HepG2 (cell line): ENCODE measurements at regions not wholly inside any gene's neighbourhood (a gene's known extent, or its start where the extent isn't known, plus 50 kb on each side); places are given as distances from the start of the nearest gene placed in this dataset.

Experiments
- CBX5 ChIP-seq: sonication (generic); formaldehyde crosslinking; IDR thresholded peaks from 2 replicates; pipeline ENCODE4 v1.4.0; 2020; ENCODE audit warnings: missing genetic modification reagents, borderline replicate concordance
- NCOA2 ChIP-seq: sonication (generic); formaldehyde crosslinking; IDR thresholded peaks from 2 replicates; pipeline ENCODE4 v1.8.0; 2022; ENCODE audit warnings: inconsistent platforms
- ONECUT2 ChIP-seq: sonication (generic); formaldehyde crosslinking; IDR thresholded peaks from 2 replicates; pipeline ENCODE4 v1.4.0; 2020; ENCODE audit warnings: missing genetic modification reagents
- TBL1XR1 ChIP-seq: fragments of 150-350 bp; IDR thresholded peaks from 2 replicates; pipeline ENCODE4 v1.6.1; 2014; ENCODE audit warnings: borderline replicate concordance, low read length; ENCODE audit not compliant: partially characterized antibody
- ZBTB3 ChIP-seq: sonication (generic); formaldehyde crosslinking; IDR thresholded peaks from 2 replicates; pipeline ENCODE4 v1.4.0; 2020; ENCODE audit warnings: low read depth, mild to moderate bottlenecking, moderate library complexity, missing genetic modification reagents, borderline replicate concordance
- ZNF101 ChIP-seq: sonication (generic); formaldehyde crosslinking; IDR thresholded peaks from 2 replicates; pipeline ENCODE4 v1.4.0; 2020; ENCODE audit warnings: mild to moderate bottlenecking, low read depth, missing genetic modification reagents, borderline replicate concordance
- ZNF12 ChIP-seq: sonication (generic); formaldehyde crosslinking; IDR thresholded peaks from 2 replicates; pipeline ENCODE4 v1.5.0; 2020; ENCODE audit warnings: missing genetic modification reagents
- ZNF547 ChIP-seq: sonication (generic); formaldehyde crosslinking; IDR thresholded peaks from 2 replicates; pipeline ENCODE4 v1.5.1; 2020; ENCODE audit warnings: mild to moderate bottlenecking, missing genetic modification reagents
- TF ChIP-seq, protein P1 (sequence below): sonication (generic); formaldehyde crosslinking; IDR thresholded peaks from 2 replicates; pipeline ENCODE4 v1.9.0; 2021; ENCODE audit warnings: missing genetic modification reagents, borderline replicate concordance
- TF ChIP-seq, protein P2 (sequence below): sonication (generic); formaldehyde crosslinking; conservative IDR thresholded peaks from 2 replicates; pipeline ENCODE4 v1.4.0; 2020; ENCODE audit warnings: mild to moderate bottlenecking, missing genetic modification reagents, moderate library complexity
- TF ChIP-seq, protein P3 (sequence below): IDR thresholded peaks from 2 replicates; pipeline ENCODE4 v1.6.1; 2016; ENCODE audit warnings: low read depth
- TF ChIP-seq, protein P4 (sequence below): IDR thresholded peaks from 2 replicates; pipeline ENCODE4 v1.6.1; 2016; ENCODE audit warnings: missing biosample characterization, missing genetic modification reagents, low read depth
- TF ChIP-seq, protein P5 (sequence below): sonication (generic); formaldehyde crosslinking; conservative IDR thresholded peaks from 2 replicates; pipeline ENCODE4 v1.4.0; 2020; ENCODE audit warnings: missing genetic modification reagents

DNA sequence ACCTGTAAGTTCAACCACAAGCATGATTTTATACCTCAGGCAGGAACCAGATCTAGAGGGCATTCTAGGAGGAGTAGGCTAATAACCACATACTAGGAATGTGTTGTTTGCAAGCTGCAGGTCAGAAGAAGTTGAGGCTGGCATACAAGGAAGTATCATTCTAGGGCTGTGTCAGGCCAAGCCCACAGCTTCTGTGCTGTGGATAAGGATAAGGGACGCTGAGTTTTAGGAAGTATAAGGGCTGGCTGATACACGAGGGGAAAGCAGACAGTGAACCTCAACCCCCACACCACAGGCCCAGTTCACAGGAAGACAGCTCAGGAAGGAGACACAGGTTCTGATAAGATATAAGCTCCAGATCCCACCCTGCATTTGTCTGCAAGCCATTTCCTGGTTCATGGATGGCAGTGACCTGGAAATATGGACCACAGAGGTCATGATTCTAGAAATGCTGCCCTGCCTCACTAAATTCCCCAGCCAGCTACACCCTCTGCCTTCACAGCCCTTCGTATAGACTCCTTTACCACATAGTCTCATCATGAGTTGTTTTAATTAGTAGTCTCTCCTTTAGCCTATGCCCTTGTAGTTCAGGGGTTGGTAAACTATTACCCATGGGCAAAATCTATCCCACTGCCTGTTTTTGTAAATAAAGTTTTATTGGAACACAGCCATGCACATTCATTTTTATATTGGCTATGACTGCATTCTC, 260.7 kb downstream of the OPA1 start (continued):
- TF ChIP-seq, protein P1, sequence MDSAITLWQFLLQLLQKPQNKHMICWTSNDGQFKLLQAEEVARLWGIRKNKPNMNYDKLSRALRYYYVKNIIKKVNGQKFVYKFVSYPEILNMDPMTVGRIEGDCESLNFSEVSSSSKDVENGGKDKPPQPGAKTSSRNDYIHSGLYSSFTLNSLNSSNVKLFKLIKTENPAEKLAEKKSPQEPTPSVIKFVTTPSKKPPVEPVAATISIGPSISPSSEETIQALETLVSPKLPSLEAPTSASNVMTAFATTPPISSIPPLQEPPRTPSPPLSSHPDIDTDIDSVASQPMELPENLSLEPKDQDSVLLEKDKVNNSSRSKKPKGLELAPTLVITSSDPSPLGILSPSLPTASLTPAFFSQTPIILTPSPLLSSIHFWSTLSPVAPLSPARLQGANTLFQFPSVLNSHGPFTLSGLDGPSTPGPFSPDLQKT (CRISPR knock-in tag) = no peak
- TF ChIP-seq NCOA2 (CRISPR knock-in tag) (no peak), ZNF547 (no peak), ZBTB3 (CRISPR knock-in tag) (no peak), CBX5 (CRISPR knock-in tag) (no peak), ZNF12 (CRISPR knock-in tag) (no peak), TBL1XR1 (no peak), ONECUT2 (no peak), ZNF101 (CRISPR knock-in tag) (no peak)
- TF ChIP-seq, protein P2, sequence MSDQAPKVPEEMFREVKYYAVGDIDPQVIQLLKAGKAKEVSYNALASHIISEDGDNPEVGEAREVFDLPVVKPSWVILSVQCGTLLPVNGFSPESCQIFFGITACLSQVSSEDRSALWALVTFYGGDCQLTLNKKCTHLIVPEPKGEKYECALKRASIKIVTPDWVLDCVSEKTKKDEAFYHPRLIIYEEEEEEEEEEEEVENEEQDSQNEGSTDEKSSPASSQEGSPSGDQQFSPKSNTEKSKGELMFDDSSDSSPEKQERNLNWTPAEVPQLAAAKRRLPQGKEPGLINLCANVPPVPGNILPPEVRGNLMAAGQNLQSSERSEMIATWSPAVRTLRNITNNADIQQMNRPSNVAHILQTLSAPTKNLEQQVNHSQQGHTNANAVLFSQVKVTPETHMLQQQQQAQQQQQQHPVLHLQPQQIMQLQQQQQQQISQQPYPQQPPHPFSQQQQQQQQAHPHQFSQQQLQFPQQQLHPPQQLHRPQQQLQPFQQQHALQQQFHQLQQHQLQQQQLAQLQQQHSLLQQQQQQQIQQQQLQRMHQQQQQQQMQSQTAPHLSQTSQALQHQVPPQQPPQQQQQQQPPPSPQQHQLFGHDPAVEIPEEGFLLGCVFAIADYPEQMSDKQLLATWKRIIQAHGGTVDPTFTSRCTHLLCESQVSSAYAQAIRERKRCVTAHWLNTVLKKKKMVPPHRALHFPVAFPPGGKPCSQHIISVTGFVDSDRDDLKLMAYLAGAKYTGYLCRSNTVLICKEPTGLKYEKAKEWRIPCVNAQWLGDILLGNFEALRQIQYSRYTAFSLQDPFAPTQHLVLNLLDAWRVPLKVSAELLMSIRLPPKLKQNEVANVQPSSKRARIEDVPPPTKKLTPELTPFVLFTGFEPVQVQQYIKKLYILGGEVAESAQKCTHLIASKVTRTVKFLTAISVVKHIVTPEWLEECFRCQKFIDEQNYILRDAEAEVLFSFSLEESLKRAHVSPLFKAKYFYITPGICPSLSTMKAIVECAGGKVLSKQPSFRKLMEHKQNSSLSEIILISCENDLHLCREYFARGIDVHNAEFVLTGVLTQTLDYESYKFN (CRISPR knock-in tag) = no peak
- TF ChIP-seq, protein P3, sequence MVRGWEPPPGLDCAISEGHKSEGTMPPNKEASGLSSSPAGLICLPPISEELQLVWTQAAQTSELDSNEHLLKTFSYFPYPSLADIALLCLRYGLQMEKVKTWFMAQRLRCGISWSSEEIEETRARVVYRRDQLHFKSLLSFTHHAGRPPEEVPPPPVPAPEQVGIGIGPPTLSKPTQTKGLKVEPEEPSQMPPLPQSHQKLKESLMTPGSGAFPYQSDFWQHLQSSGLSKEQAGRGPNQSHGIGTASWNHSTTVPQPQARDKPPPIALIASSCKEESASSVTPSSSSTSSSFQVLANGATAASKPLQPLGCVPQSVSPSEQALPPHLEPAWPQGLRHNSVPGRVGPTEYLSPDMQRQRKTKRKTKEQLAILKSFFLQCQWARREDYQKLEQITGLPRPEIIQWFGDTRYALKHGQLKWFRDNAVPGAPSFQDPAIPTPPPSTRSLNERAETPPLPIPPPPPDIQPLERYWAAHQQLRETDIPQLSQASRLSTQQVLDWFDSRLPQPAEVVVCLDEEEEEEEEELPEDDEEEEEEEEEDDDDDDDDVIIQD = no peak
- TF ChIP-seq, protein P4, sequence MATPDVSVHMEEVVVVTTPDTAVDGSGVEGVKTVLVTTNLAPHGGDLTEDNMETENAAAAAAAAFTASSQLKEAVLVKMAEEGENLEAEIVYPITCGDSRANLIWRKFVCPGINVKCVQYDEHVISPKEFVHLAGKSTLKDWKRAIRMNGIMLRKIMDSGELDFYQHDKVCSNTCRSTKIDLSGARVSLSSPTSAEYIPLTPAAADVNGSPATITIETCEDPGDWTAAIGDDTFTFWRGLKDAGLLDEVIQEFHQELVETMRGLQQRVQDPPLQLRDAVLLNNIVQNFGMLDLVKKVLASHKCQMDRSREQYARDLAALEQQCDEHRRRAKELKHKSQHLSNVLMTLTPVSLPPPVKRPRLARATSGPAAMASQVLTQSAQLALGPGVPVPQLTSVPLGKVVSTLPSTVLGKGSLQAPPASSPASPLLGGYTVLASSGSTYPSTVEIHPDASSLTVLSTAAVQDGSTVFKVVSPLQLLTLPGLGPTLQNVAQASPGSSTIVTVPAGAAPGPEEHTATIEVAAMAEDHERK (CRISPR knock-in tag) = no peak
- TF ChIP-seq, protein P5, sequence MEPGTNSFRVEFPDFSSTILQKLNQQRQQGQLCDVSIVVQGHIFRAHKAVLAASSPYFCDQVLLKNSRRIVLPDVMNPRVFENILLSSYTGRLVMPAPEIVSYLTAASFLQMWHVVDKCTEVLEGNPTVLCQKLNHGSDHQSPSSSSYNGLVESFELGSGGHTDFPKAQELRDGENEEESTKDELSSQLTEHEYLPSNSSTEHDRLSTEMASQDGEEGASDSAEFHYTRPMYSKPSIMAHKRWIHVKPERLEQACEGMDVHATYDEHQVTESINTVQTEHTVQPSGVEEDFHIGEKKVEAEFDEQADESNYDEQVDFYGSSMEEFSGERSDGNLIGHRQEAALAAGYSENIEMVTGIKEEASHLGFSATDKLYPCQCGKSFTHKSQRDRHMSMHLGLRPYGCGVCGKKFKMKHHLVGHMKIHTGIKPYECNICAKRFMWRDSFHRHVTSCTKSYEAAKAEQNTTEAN (CRISPR knock-in tag) = no peak
